ENCODE measurements at regions not wholly inside any gene's neighbourhood (a gene's known extent, or its start where the extent isn't known, plus 50 kb on each side); places are given as distances from the start of the nearest gene placed in this dataset.
"Not testable (repeated sequence)": the region's sequence is repeated elsewhere in the genome, so short reads cannot be mapped to it uniquely, and the experiment has no call there.

- H3K36me3 ChIP-seq (ENCODE audit: control insufficient read depth in 4 of 4, insufficient read depth in 4 of 4, low read length in 3 of 4) = no peaks in the 10 kb centered on the region
- no peaks in the 10 kb centered on the region for H3K9me3 ChIP-seq (ENCODE audit: control extremely low read depth in 1 of 5, control insufficient read depth in 4 of 5, insufficient read depth in 2 of 5, low read depth in 1 of 5, low read length in 4 of 5)
- no peaks in the 10 kb centered on the region for H3K4me1 ChIP-seq (ENCODE audit: control extremely low read depth in 1 of 4, control insufficient read depth in 4 of 4, insufficient read depth in 4 of 4, low read length in 3 of 4)
- H3K4me3 ChIP-seq (ENCODE audit: control insufficient read depth in 1 of 7, extremely low read depth in 1 of 7, insufficient read depth in 4 of 7, low read depth in 2 of 7, low read length in 6 of 7) = no peak overlapping the region
- no peaks in the 10 kb centered on the region for H3K27me3 ChIP-seq (replicated peaks in 2 of 5; ENCODE audit: control insufficient read depth in 4 of 5, insufficient read depth in 5 of 5, low read length in 4 of 5)
- no peak overlapping the region for H3K27ac ChIP-seq (ENCODE audit: insufficient read depth in 1 of 2, low read depth in 1 of 2, low read length in 2 of 2, poor library complexity in 1 of 2, severe bottlenecking in 2 of 2)
- ChIA-PET CTCF (no interaction called here), POLR2A (no interaction called here)
- DNase-seq = no peak
- WGBS (ENCODE audit: insufficient coverage) = no CpG with 5 or more reads among the region's 3 CpGs
These were observed 258.6 kb downstream of the KTN1 start for GRCh38 chr14:55838529-55839052.

GRCh38 chr14:55839301-55839947, 259.4 kb downstream of the KTN1 start:
- H3K27me3 ChIP-seq (replicated peaks in 2 of 5; ENCODE audit: control insufficient read depth in 4 of 5, insufficient read depth in 5 of 5, low read length in 4 of 5); H3K9me3 ChIP-seq (ENCODE audit: control extremely low read depth in 1 of 5, control insufficient read depth in 4 of 5, insufficient read depth in 2 of 5, low read depth in 1 of 5, low read length in 4 of 5); CTCF ChIA-PET; H3K4me3 ChIP-seq (ENCODE audit: control insufficient read depth in 1 of 7, extremely low read depth in 1 of 7, insufficient read depth in 4 of 7, low read depth in 2 of 7, low read length in 6 of 7); DNase-seq; H3K27ac ChIP-seq (ENCODE audit: insufficient read depth in 1 of 2, low read depth in 1 of 2, low read length in 2 of 2, poor library complexity in 1 of 2, severe bottlenecking in 2 of 2); H3K36me3 ChIP-seq (ENCODE audit: control insufficient read depth in 4 of 4, insufficient read depth in 4 of 4, low read length in 3 of 4); H3K4me1 ChIP-seq (ENCODE audit: control extremely low read depth in 1 of 4, control insufficient read depth in 4 of 4, insufficient read depth in 4 of 4, low read length in 3 of 4); POLR2A ChIA-PET: not testable (repeated sequence)
- 94% methylated on average over 23 of the region's 41 CpGs for WGBS (ENCODE audit: insufficient coverage)

GRCh38 chr14:55840821-55841220, 260.8 kb downstream of the KTN1 start:
- H3K36me3 ChIP-seq (ENCODE audit: control insufficient read depth in 4 of 4, insufficient read depth in 4 of 4, low read length in 3 of 4) = no peaks in the 10 kb centered on the region
- no peaks in the 10 kb centered on the region for H3K27me3 ChIP-seq (replicated peaks in 2 of 5; ENCODE audit: control insufficient read depth in 4 of 5, insufficient read depth in 5 of 5, low read length in 4 of 5)
- no peak for DNase-seq
- POLR2A ChIA-PET = no interaction called here
- 100% methylated on average over 2 of the region's 6 CpGs for WGBS (ENCODE audit: insufficient coverage)
- no peaks in the 10 kb centered on the region for H3K9me3 ChIP-seq (ENCODE audit: control extremely low read depth in 1 of 5, control insufficient read depth in 4 of 5, insufficient read depth in 2 of 5, low read depth in 1 of 5, low read length in 4 of 5)
- H3K27ac ChIP-seq (ENCODE audit: insufficient read depth in 1 of 2, low read depth in 1 of 2, low read length in 2 of 2, poor library complexity in 1 of 2, severe bottlenecking in 2 of 2) = no peak overlapping the region
- H3K4me1 ChIP-seq (ENCODE audit: control extremely low read depth in 1 of 4, control insufficient read depth in 4 of 4, insufficient read depth in 4 of 4, low read length in 3 of 4) = no peaks in the 10 kb centered on the region
- H3K4me3 ChIP-seq (ENCODE audit: control insufficient read depth in 1 of 7, extremely low read depth in 1 of 7, insufficient read depth in 4 of 7, low read depth in 2 of 7, low read length in 6 of 7) = no peak overlapping the region
- CTCF ChIA-PET = interaction anchor here (0.7 to 0.8 kb wide), 2 partner anchors 12 to 43 kb away, joined by 3 read pairs; no protein-coding TSS in a partner anchor

GRCh38 chr14:55841625-55842024, 261.6 kb downstream of the KTN1 start:
- no peak for DNase-seq
- ChIA-PET CTCF (interaction anchor here (1.2 to 1.4 kb wide), 2 partner anchors 9 to 109 kb away, joined by 3 to 4 read pairs; no protein-coding TSS in a partner anchor), POLR2A (no interaction called here)
- WGBS (ENCODE audit: insufficient coverage) = 50% methylated on average over 1 of the region's 6 CpGs
- Histone ChIP-seq H3K4me3 (ENCODE audit: control insufficient read depth in 1 of 7, extremely low read depth in 1 of 7, insufficient read depth in 4 of 7, low read depth in 2 of 7, low read length in 6 of 7) (no peak overlapping the region), H3K9me3 (ENCODE audit: control extremely low read depth in 1 of 5, control insufficient read depth in 4 of 5, insufficient read depth in 2 of 5, low read depth in 1 of 5, low read length in 4 of 5) (no peaks in the 10 kb centered on the region), H3K4me1 (ENCODE audit: control extremely low read depth in 1 of 4, control insufficient read depth in 4 of 4, insufficient read depth in 4 of 4, low read length in 3 of 4) (no peaks in the 10 kb centered on the region), H3K36me3 (ENCODE audit: control insufficient read depth in 4 of 4, insufficient read depth in 4 of 4, low read length in 3 of 4) (no peaks in the 10 kb centered on the region), H3K27ac (ENCODE audit: insufficient read depth in 1 of 2, low read depth in 1 of 2, low read length in 2 of 2, poor library complexity in 1 of 2, severe bottlenecking in 2 of 2) (no peak overlapping the region), H3K27me3 (replicated peaks in 2 of 5; ENCODE audit: control insufficient read depth in 4 of 5, insufficient read depth in 5 of 5, low read length in 4 of 5) (no peaks in the 10 kb centered on the region)

GRCh38 chr14:55843718-55844403, 263.9 kb downstream of the KTN1 start:
- Histone ChIP-seq H3K9me3 (ENCODE audit: control extremely low read depth in 1 of 5, control insufficient read depth in 4 of 5, insufficient read depth in 2 of 5, low read depth in 1 of 5, low read length in 4 of 5) (no peaks in the 10 kb centered on the region), H3K27me3 (replicated peaks in 2 of 5; ENCODE audit: control insufficient read depth in 4 of 5, insufficient read depth in 5 of 5, low read length in 4 of 5) (peaks cover 0 to 3% (median 0%) of the 10 kb centered on the region in 5 experiments), H3K27ac (ENCODE audit: insufficient read depth in 1 of 2, low read depth in 1 of 2, low read length in 2 of 2, poor library complexity in 1 of 2, severe bottlenecking in 2 of 2) (no peak overlapping the region), H3K4me1 (ENCODE audit: control extremely low read depth in 1 of 4, control insufficient read depth in 4 of 4, insufficient read depth in 4 of 4, low read length in 3 of 4) (no peaks in the 10 kb centered on the region), H3K36me3 (ENCODE audit: control insufficient read depth in 4 of 4, insufficient read depth in 4 of 4, low read length in 3 of 4) (no peaks in the 10 kb centered on the region), H3K4me3 (ENCODE audit: control insufficient read depth in 1 of 7, extremely low read depth in 1 of 7, insufficient read depth in 4 of 7, low read depth in 2 of 7, low read length in 6 of 7) (no peak overlapping the region)
- WGBS (ENCODE audit: insufficient coverage) = 82% methylated on average over 6 of the region's 8 CpGs
- ChIA-PET CTCF (interaction anchor here (0.8 to 1.9 kb wide), 9 partner anchors 14 to 644 kb away, joined by 3 to 12 read pairs (median 4); partner anchors contain the start of gene PELI2), POLR2A (no interaction called here)
- DNase-seq = peak; percentile 10 to 46 (median 42)

GRCh38 chr14:55845963-55846825, 266.2 kb downstream of the KTN1 start:
- POLR2A ChIA-PET = no interaction called here

More at GRCh38 chr14:55845963-55846825, 266.2 kb downstream of the KTN1 start:
- WGBS (ENCODE audit: insufficient coverage) = 94% methylated on average over 7 of the region's 9 CpGs
- no peaks in the 10 kb centered on the region for H3K4me1 ChIP-seq (ENCODE audit: control extremely low read depth in 1 of 4, control insufficient read depth in 4 of 4, insufficient read depth in 4 of 4, low read length in 3 of 4)
- no peak overlapping the region for H3K27ac ChIP-seq (ENCODE audit: insufficient read depth in 1 of 2, low read depth in 1 of 2, low read length in 2 of 2, poor library complexity in 1 of 2, severe bottlenecking in 2 of 2)
- no peak overlapping the region for H3K4me3 ChIP-seq (ENCODE audit: control insufficient read depth in 1 of 7, extremely low read depth in 1 of 7, insufficient read depth in 4 of 7, low read depth in 2 of 7, low read length in 6 of 7)
- H3K27me3 ChIP-seq (replicated peaks in 2 of 5; ENCODE audit: control insufficient read depth in 4 of 5, insufficient read depth in 5 of 5, low read length in 4 of 5) = peaks cover 0 to 3% (median 0%) of the 10 kb centered on the region in 5 experiments
- DNase-seq = no peak
- H3K36me3 ChIP-seq (ENCODE audit: control insufficient read depth in 4 of 4, insufficient read depth in 4 of 4, low read length in 3 of 4) = no peaks in the 10 kb centered on the region
- H3K9me3 ChIP-seq (ENCODE audit: control extremely low read depth in 1 of 5, control insufficient read depth in 4 of 5, insufficient read depth in 2 of 5, low read depth in 1 of 5, low read length in 4 of 5) = no peaks in the 10 kb centered on the region
- CTCF ChIA-PET = interaction anchor here (0.7 to 2.2 kb wide), 2 partner anchors 72 to 628 kb away, joined by 3 to 6 read pairs; no protein-coding TSS in a partner anchor

All from common myeloid progenitor, CD34-positive (primary cell).